ENCODE measurements at regions not wholly inside any gene's neighbourhood (a gene's known extent, or its start where the extent isn't known, plus 50 kb on each side); places are given as distances from the start of the nearest gene placed in this dataset.

GRCh38 chr10:108238261-108238660 lies 1073.8 kb upstream of the SORCS1 start:
- DNase-seq (ENCODE audit: low read depth): no peak

DNA sequence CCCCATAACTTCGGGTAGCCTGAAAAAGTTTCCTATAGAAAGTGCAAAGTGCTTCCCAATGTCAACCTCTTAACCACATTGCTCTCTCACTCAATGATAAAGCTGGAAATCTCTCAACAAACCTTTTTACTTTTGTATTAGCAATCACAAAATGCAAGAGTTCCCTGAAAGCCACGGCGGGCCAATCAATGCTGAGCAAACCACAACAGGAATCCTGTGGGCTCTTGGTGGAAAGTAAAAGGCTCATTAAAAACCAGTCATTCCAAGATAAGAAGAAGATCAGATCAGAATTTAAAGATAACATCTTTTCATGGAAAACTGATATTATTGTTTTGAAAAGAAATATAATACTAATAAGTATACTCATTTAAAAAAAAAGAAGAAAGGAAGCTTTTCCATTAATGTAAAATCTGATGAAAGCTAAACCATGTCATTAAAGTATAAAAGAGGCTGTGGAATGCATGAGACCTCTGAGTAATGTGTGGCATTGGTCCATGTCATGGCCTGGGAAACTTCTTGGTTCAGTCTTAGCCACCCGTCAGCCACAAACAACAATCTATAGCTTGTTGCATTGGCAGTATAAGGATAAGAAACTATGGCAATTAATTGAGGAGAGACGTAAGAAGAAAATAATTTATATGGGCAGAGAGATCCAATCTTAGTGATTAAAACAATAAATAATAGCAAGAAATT lies 1066.1 kb upstream of the SORCS1 start:
- peak; percentile 1 for DNase-seq (ENCODE audit: low read depth)

DNA sequence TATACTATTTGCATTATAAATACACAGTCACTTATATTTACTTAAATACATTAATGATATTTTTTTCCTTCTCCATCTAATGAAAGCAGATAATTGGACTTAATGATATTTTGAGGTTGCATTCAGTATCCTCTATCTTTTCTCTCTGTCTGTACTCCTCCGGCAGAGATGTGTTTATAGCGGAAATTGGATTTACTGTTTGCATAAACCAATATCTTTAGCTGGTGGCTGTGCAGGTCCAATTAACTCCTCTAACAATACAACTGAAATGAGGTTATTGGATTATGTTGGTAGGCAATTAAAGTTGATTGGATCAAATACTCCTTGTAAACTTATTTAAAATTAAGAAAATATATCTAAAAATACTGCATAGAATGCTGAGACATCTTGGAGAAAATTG lies 1044.2 kb upstream of the SORCS1 start:
- no peak for DNase-seq (ENCODE audit: low read depth)

DNA sequence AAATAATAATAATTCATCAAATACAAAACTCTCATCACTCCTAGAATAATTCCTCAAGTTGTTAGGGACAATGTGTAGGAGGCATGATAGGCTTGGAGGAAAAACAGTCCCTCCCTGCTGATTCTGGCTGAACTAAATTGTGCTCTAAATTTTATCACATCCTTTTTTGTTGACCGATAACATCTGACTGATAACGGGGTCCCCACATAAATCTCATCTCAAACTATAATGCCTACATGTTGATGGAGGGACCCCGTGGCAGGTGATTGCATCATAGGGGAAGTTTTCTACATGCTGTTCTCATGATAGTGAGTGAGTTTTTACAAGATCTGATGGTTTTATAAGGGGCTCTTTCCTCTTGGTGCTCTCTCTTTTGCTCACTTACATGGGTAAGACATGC lies 1043.5 kb upstream of the SORCS1 start:
- DNase-seq (ENCODE audit: low read depth): no peak

DNA sequence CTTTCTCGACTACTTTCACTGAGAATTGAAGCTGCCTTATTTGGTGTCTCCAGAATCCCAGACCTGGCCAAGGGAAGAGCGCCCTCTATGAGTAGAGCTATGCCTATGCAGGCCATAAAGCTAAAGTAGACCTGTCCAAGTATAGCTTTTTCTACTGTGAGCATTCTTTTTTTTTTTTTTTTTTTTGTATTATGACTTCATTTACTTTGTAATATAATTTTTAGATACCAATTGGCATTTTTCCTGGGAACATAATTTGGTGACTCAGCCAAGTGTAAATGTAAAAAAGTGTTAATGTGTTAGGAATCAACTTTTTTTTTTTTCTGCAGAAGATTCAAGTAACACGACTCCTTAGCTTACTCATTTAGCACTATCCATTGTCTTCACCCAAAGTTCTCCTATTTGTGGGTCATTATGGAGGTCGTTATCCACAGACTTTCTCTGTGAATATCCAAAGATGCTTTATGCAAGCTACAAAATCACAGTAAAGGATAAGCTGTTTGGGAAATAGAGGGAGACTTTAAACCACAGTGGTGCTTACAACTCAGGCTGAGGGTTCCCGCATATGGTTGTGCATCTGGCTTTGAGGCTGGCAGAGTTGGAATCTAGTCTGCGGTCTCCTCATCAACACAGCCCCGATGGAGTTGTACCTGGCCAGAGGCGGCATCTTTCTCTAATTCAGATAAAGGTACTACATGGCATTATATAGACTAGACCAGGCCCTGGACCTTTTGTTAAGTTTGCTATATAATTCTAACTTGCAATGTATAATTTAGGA lies 1040.2 kb upstream of the SORCS1 start:
- DNase-seq (ENCODE audit: low read depth): no peak

GRCh38 chr10:108203905-108204527 lies 1039.5 kb upstream of the SORCS1 start:
- DNase-seq (ENCODE audit: low read depth): no peak

DNA sequence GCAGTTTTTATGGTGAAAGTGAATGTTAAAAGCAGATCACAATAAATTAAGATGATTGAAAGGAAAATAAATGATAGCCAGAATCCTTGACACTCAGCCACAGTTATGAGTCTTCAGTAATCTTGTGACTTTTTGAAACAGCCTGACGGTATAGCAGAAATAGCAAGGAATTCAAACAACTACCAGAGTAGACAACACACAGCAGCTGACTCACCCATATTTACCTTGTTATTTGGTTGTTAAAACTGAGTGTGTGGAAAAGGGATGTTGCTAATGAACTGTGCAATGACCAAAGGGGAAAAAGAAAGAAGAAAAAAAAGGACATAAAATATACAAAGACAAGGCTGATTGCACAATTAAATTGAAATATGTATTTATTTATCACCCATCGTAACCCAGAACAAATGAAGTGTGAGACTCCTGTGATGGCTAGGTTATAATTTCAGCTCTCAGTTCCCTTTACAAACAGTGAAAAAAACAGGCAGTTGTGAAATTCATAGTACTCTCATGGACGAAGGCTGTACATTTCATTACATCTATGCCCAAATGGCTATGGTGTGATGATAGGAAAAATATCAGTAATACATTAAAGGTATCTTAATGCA lies 1023.0 kb upstream of the SORCS1 start:
- peak; percentile 49 for DNase-seq (ENCODE audit: low read depth)

DNA sequence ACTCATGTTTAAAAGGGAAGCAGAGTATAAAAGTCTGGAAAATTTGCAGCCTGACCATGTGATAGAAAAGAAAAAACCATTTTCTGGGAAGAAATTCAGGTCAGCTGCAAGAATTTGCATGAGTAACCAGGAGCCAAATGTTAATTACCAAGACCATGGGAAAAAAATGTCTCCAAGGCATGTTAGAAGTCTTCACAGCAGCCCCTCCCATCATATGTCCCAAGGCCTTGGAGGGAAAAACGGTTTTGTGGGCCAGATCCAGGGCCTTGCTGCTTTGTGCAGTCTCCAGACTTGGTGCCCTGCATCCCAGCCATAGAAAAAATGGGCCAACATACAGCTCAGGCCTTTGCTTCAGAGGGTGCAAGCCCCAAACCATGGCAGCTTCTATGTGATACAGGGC lies 1019.6 kb upstream of the SORCS1 start:
- DNase-seq (ENCODE audit: low read depth): no peak

DNA sequence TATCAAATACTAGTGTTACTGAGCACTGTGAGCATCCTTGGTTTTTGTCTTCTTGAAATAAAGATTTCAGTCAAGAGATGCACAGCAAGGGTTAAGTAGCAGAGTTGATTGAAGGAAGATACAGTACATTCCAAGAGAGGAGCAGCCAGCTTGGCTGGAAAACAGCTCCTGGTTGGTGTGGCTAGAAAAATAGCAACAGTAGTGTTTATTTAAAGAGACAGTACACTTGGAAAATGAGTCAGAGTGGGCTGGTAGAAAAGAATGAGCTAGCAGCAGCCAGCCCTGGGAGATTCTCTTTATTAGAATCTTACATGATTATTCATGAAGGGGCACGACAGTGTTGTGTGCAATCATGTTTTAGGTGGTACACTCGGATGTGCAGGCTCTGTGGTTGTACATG lies 1016.4 kb upstream of the SORCS1 start:
- no peak for DNase-seq (ENCODE audit: low read depth)

- no peak for DNase-seq (ENCODE audit: low read depth)
Observed at GRCh38 chr10:108169846-108170245, 1005.3 kb upstream of the SORCS1 start.

GRCh38 chr10:108167766-108168165 lies 1003.3 kb upstream of the SORCS1 start:
- no peak for DNase-seq (ENCODE audit: low read depth)

GRCh38 chr10:108166401-108166800 lies 1001.9 kb upstream of the SORCS1 start:
- DNase-seq (ENCODE audit: low read depth): no peak

- DNase-seq (ENCODE audit: low read depth): no peak
Observed at GRCh38 chr10:108147346-108147745, 982.8 kb upstream of the SORCS1 start.

GRCh38 chr10:108141064-108141463 lies 976.6 kb upstream of the SORCS1 start:
- DNase-seq (ENCODE audit: low read depth): no peak

DNA sequence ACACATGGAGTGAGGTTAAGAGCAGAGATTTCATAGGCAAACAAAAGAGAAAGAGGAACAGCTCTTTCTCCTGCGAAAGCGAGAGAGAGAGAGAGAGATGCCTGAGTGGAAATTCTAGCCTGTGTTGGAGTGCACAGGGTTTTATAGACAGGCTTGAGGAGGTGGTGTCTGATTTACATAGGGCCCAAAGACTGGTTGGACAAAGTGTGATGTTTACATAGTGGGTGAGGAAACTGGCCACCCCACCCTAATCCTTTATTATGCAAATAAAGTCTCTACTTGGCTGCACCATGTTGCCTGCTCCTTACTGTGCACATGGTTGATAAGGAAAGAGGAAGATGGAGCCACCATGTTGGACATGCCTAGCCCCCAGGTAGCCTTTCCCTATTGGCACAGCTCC lies 967.8 kb upstream of the SORCS1 start:
- DNase-seq (ENCODE audit: low read depth): no peak

GRCh38 chr10:108130575-108130974 lies 966.1 kb upstream of the SORCS1 start:
- no peak for DNase-seq (ENCODE audit: low read depth)

DNA sequence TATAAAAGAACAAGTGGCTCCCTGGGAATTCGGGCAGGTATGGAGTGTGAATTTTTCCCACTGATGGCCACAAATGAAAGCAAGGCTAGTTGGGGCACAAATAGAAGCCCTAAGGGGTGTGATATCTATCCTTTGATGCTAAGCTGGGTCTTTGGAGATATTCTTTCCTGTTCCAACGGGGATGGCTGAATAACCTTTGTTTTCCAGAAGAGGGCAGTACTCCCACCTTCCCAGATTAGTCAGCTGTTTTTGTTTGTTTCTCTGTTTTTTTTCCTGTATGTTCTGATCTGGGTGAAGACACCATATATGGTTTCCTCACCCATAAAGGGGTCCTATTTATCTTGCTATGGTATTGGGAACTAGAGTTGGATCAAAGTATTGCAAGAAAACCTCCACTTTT lies 947.7 kb upstream of the SORCS1 start:
- DNase-seq (ENCODE audit: low read depth): no peak

- DNase-seq (ENCODE audit: low read depth): peak; percentile 20
Observed at GRCh38 chr10:108104551-108105156, 940.1 kb upstream of the SORCS1 start.

GRCh38 chr10:108097258-108097657 lies 932.8 kb upstream of the SORCS1 start:
- no peak for DNase-seq (ENCODE audit: low read depth)

DNA sequence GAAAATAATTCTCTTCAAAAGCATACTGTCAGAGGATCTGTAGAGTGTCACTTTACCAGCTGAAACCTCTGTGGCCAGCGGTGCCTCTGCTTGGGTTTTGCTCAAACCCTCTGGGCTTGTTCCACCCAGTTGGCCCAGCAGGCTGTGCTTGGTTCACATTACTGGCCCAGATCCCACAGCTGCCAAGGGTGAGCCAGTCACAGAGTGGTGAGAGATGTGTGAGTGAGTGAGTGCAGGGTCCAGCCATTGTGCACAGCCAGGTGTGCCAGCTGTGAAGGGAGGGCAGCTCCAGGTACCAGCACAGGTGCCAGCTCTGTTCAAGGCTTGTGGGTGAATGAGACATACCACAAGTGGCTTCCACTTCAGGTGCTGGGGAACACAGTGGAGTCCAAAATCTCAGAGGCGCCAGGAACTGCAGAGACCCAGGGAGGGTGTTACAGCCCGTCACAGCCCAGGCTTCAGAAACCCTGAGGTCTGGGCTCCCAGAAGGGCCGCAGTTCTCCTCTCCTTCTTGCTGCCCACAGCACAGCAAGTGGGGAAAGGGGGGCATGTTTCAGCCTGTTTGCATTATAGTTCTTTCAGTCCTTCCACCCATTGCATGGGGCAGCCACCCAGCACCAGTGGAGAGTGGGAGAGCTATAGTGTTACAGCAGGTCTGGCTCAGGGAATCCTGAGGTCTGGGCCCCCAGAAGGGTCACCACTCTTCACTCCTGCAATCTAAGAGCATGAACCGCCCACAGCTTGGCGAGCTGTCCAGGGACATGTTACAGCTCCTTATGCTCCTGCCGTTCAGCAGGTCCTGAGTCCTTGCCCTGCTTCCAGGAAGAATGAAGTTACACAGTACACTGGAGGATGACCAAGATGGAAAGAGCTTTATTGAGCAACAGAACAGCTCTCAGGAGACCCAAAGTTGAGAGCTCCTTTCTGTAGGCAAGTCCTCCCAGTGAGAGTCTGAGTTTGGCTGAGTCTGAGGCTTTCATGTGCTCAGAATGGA lies 931.7 kb upstream of the SORCS1 start:
- DNase-seq (ENCODE audit: low read depth): no peak

All from GM04503 (cell line).